GM12878 (cell line): ENCODE measurements at regions not wholly inside any gene's neighbourhood (a gene's known extent, or its start where the extent isn't known, plus 50 kb on each side); places are given as distances from the start of the nearest gene placed in this dataset.

Experiments used
- ATAC-seq: fragments of 200-7000 bp; cut with Tn5 transposase; 3 replicates; pipeline ENCODE4 v1.9.1; 2020; ENCODE audit warnings: mild to moderate bottlenecking, moderate library complexity
- BruUV-seq: library from RNA; stranded (reverse); fragments of 400-500 nt; replicated peaks from 2 replicates; lab custom pipeline; 2021; lab: Mats Ljungman, UMichigan
- CTCF ChIA-PET: fragments of 300-600 bp; sonication (Branson Sonifier 250); formaldehyde crosslinking; extraction: SDS; loops from one replicate; lab custom pipeline; 2021; ENCODE audit warnings: inconsistent platforms; lab: Yijun Ruan, JAX
- POLR2A ChIA-PET: fragments of 350-600 bp; formaldehyde crosslinking; extraction: SDS; loops from one replicate; lab custom pipeline; 2021; ENCODE audit warnings: inconsistent platforms; lab: Charles Lee
- RAD21 ChIA-PET: fragments of 300-600 bp; sonication (Branson Sonifier 250); formaldehyde crosslinking; loops from one replicate; lab custom pipeline; 2023; ENCODE audit warnings: antibody characterized with exemption; ENCODE audit not compliant: unreplicated experiment; lab: Charles Lee
- SMC1A ChIA-PET: fragments of 300-600 bp; sonication (Branson Sonifier 250); formaldehyde crosslinking; loops from one replicate; lab custom pipeline; 2023; ENCODE audit not compliant: unreplicated experiment, uncharacterized antibody; lab: Charles Lee
- DNase-seq: peaks from one replicate; pipeline ENCODE4 v3.0.0-alpha.2; 2011; ENCODE audit warnings: low read depth, low spot score
- FAIRE-seq: peaks from 3 replicates; lab custom pipeline; 2011; peaks lifted over from hg19 to GRCh38; lab: Jason Lieb, UNC
- H2AFZ ChIP-seq: 2 replicates; pipeline ENCODE4 v1.6.0; 2011; ENCODE audit warnings: low read depth, low read length, control low read depth; ENCODE audit not compliant: control insufficient read depth
- H3K27ac ChIP-seq: 2 replicates; pipeline ENCODE4 v1.5.1; 2011; ENCODE audit warnings: control low read depth; ENCODE audit not compliant: control insufficient read depth, insufficient read depth
- H3K27me3 ChIP-seq, 2 experiments: replicated peaks in 1 of 2; 2 replicates each; pipeline versions ENCODE4 v1.6.0 to v1.6.1; 2011; ENCODE audit warnings: low read length in 1 of 2; ENCODE audit not compliant: control insufficient read depth in 2 of 2, insufficient read depth in 2 of 2
- H3K36me3 ChIP-seq, 2 experiments: 2 replicates each; pipeline ENCODE4 v1.5.1; 2011; ENCODE audit warnings: low read length in 1 of 2; ENCODE audit not compliant: control insufficient read depth in 2 of 2, insufficient read depth in 2 of 2
- H3K4me1 ChIP-seq: 2 replicates; pipeline ENCODE4 v1.6.1; 2011; ENCODE audit warnings: mild to moderate bottlenecking, low read length, moderate library complexity, mixed read lengths; ENCODE audit not compliant: control insufficient read depth, insufficient read depth
- H3K4me2 ChIP-seq: 2 replicates; pipeline ENCODE4 v1.6.0; 2011; ENCODE audit warnings: control low read depth; ENCODE audit not compliant: control insufficient read depth, insufficient read depth
- H3K4me3 ChIP-seq: fragments of 200-600 bp; sonication (generic); 2 replicates; pipeline ENCODE4 v1.5.1; 2016
- H3K79me2 ChIP-seq: 2 replicates; pipeline ENCODE4 v1.6.0; 2011; ENCODE audit warnings: low read length; ENCODE audit not compliant: control insufficient read depth, insufficient read depth
- H3K9ac ChIP-seq: 2 replicates; pipeline ENCODE4 v1.8.0; 2011; ENCODE audit warnings: low read length, control low read depth, mixed read lengths; ENCODE audit not compliant: control insufficient read depth, insufficient read depth
- H3K9me3 ChIP-seq: replicated peaks from 3 replicates; pipeline ENCODE4 v1.5.1; 2011; ENCODE audit warnings: mild to moderate bottlenecking, low read length; ENCODE audit not compliant: control insufficient read depth, insufficient read depth
- H4K20me1 ChIP-seq: 2 replicates; pipeline ENCODE4 v1.6.0; 2011; ENCODE audit not compliant: control insufficient read depth, insufficient read depth
- BCL11A ChIP-seq: IDR thresholded peaks from 2 replicates; pipeline ENCODE4 v1.6.1; 2011; ENCODE audit warnings: low read depth, low read length
- CREB1 ChIP-seq: IDR thresholded peaks from 2 replicates; pipeline ENCODE4 v1.6.1; 2012; ENCODE audit warnings: low read depth, mild to moderate bottlenecking, inconsistent platforms
- CREM ChIP-seq: IDR thresholded peaks from 2 replicates; pipeline ENCODE4 v1.6.1; 2014; ENCODE audit warnings: antibody characterized with exemption, low read depth
- EED ChIP-seq: sonication (generic); IDR thresholded peaks from 2 replicates; pipeline ENCODE4 v1.6.1; 2016; ENCODE audit warnings: antibody characterized with exemption, low read depth
- EZH2 ChIP-seq: IDR thresholded peaks from 2 replicates; pipeline ENCODE4 v1.6.1; 2012; ENCODE audit warnings: low read depth, mild to moderate bottlenecking, control low read depth, inconsistent platforms, low read length, borderline replicate concordance; ENCODE audit not compliant: control insufficient read depth
- IKZF2 ChIP-seq, 2 experiments: fragments of 450-650 bp; IDR thresholded peaks; 2 replicates each; pipeline ENCODE4 v1.6.1; 2017; ENCODE audit warnings: mild to moderate bottlenecking in 2 of 2, moderate library complexity in 2 of 2
- JUND ChIP-seq: IDR thresholded peaks from 2 replicates; pipeline ENCODE4 v1.6.1; 2012; ENCODE audit warnings: low read depth, mild to moderate bottlenecking, low read length, improper control_type of control experiment, moderate library complexity
- NR2C2 ChIP-seq: IDR thresholded peaks from 2 replicates; pipeline ENCODE4 v1.6.1; 2011; ENCODE audit warnings: borderline replicate concordance, low read depth; ENCODE audit not compliant: control insufficient read depth, insufficient read length
- PAX8 ChIP-seq: fragments of 450-650 bp; IDR thresholded peaks from 2 replicates; pipeline ENCODE4 v1.6.1; 2017; ENCODE audit warnings: mild to moderate bottlenecking, moderate library complexity
- PML ChIP-seq: IDR thresholded peaks from 2 replicates; pipeline ENCODE4 v1.6.1; 2012; ENCODE audit warnings: low read length, inconsistent platforms
- RELA ChIP-seq: fragments of 450-650 bp; IDR thresholded peaks from 2 replicates; pipeline ENCODE4 v1.8.0; 2014; ENCODE audit warnings: borderline replicate concordance; ENCODE audit not compliant: partially characterized antibody
- RELB ChIP-seq: fragments of 450-650 bp; IDR thresholded peaks from 2 replicates; pipeline ENCODE4 v1.6.1; 2017; ENCODE audit warnings: low read depth, mild to moderate bottlenecking, moderate library complexity
- SKIL ChIP-seq: fragments of 450-650 bp; IDR thresholded peaks from 2 replicates; pipeline ENCODE4 v1.6.1; 2017; ENCODE audit warnings: mild to moderate bottlenecking, low read depth, inconsistent platforms; ENCODE audit not compliant: poor library complexity, severe bottlenecking
- SMAD5 ChIP-seq: IDR thresholded peaks from 2 replicates; pipeline ENCODE4 v1.6.1; 2016; ENCODE audit warnings: antibody characterized with exemption, low read depth
- STAT3 ChIP-seq: IDR thresholded peaks from 2 replicates; pipeline ENCODE4 v1.6.1; 2011; ENCODE audit warnings: low read depth, low read length, improper control_type of control experiment
- TARDBP ChIP-seq: IDR thresholded peaks from 2 replicates; pipeline ENCODE4 v1.6.1; 2016; ENCODE audit warnings: borderline replicate concordance
- WGBS: methylation state at CpG from one replicate; pipeline ENCODE4 v1.1.6; 2016; ENCODE audit warnings: low lambda C conversion rate; ENCODE audit not compliant: insufficient replicate concordance, insufficient coverage; ENCODE audit errors: missing lambda C conversion rate; 5-methylcytosine and 5-hydroxymethylcytosine counted together
- in situ Hi-C: fragments of 300-500 bp; cut with MboI; formaldehyde crosslinking; loops from 9 replicates; pipeline ENCODE4 v1.14.3; 2018; ENCODE audit warnings: mixed read lengths
- intact Hi-C: fragments of 100-400 bp; cut with micrococcal nuclease; formaldehyde crosslinking; loops from one replicate; pipeline ENCODE4 v1.14.2; 2022; ENCODE audit not compliant: unreplicated experiment
- TF ChIP-seq, protein P1 (sequence below): IDR thresholded peaks from 2 replicates; pipeline ENCODE4 v1.6.1; 2012; ENCODE audit warnings: improper control_type of control experiment, low read depth, low read length; ENCODE audit not compliant: insufficient replicate concordance

DNA sequence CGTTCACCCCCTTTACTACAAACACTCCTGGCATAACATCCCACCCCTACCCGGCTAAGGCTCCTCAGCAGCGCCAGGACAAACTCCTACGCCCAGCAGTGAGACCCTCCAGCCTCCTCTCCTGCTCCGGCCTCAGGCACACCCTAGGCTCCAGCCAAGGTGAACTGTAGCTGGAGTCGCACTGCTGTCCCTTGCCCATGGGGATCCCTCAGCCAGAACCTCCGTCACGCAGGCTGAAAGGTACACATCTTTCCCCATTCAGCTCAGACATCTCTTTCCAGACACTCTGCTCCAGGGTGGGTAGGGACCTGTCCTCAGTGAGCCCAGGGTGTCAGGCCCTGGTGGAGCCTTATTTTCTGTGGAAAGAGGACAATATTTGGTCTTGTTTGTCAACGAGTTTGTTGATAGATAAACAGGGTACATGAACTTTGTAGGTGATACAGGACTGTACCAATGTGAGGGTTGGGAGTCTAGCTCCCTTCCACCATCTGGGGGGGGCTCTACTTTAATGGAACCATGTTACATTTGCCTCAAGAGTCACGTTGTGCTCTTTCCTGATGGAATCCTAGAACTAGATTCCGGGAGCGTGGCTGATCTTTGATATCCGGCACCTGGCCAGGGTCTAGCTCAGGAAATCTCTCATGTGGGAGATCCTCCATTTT is 56.5 kb upstream of the SSBP3 start:
- POLR2A ChIA-PET: no interaction called here
- no peaks in the 10 kb centered on the region for H3K9me3 ChIP-seq
- BruUV-seq: no TSS peak
- H3K27ac ChIP-seq: no peak overlapping the region
- no peaks in the 10 kb centered on the region for H4K20me1 ChIP-seq
- no peak for DNase-seq
- in situ Hi-C loops: no loop called here
- H3K27me3 ChIP-seq: no peaks in the 10 kb centered on the region
- H3K9ac ChIP-seq: no peak overlapping the region
- H2AFZ ChIP-seq: no peak overlapping the region
- RAD21 ChIA-PET: interaction anchor here (0.7 kb wide), 1 partner anchor 56 kb away, joined by 4 read pairs; no protein-coding TSS in a partner anchor
- H3K79me2 ChIP-seq: no peaks in the 10 kb centered on the region
- peaks cover 10% of the 10 kb centered on the region for H3K4me1 ChIP-seq
- 66% methylated on average over 13 of the region's 13 CpGs for WGBS
- no peaks in the 10 kb centered on the region for H3K36me3 ChIP-seq
- H3K4me3 ChIP-seq: no peak overlapping the region
- intact Hi-C loops: no loop called here
- no peak for FAIRE-seq
- H3K4me2 ChIP-seq: no peak overlapping the region
- CTCF ChIA-PET: interaction anchor here (0.9 kb wide), 1 partner anchor 25 kb away, joined by 3 read pairs; no protein-coding TSS in a partner anchor
- SMC1A ChIA-PET: interaction anchor here (0.7 to 1.4 kb wide), 2 partner anchors 27 to 91 kb away, joined by 3 read pairs; no protein-coding TSS in a partner anchor
- no peak for ATAC-seq
- TF ChIP-seq NR2C2 (no peak), EED (no peak), IKZF2 (IDR thresholded peaks at IDR 0.05) (no peak), PML (no peak), BCL11A (no peak), JUND (no peak), RELB (no peak), SMAD5 (no peak), PAX8 (no peak), TARDBP (no peak), CREB1 (no peak), CREM (no peak), RELA (no peak), SKIL (no peak), EZH2 (no peak), STAT3 (no peak)
- TF ChIP-seq, protein P1, sequence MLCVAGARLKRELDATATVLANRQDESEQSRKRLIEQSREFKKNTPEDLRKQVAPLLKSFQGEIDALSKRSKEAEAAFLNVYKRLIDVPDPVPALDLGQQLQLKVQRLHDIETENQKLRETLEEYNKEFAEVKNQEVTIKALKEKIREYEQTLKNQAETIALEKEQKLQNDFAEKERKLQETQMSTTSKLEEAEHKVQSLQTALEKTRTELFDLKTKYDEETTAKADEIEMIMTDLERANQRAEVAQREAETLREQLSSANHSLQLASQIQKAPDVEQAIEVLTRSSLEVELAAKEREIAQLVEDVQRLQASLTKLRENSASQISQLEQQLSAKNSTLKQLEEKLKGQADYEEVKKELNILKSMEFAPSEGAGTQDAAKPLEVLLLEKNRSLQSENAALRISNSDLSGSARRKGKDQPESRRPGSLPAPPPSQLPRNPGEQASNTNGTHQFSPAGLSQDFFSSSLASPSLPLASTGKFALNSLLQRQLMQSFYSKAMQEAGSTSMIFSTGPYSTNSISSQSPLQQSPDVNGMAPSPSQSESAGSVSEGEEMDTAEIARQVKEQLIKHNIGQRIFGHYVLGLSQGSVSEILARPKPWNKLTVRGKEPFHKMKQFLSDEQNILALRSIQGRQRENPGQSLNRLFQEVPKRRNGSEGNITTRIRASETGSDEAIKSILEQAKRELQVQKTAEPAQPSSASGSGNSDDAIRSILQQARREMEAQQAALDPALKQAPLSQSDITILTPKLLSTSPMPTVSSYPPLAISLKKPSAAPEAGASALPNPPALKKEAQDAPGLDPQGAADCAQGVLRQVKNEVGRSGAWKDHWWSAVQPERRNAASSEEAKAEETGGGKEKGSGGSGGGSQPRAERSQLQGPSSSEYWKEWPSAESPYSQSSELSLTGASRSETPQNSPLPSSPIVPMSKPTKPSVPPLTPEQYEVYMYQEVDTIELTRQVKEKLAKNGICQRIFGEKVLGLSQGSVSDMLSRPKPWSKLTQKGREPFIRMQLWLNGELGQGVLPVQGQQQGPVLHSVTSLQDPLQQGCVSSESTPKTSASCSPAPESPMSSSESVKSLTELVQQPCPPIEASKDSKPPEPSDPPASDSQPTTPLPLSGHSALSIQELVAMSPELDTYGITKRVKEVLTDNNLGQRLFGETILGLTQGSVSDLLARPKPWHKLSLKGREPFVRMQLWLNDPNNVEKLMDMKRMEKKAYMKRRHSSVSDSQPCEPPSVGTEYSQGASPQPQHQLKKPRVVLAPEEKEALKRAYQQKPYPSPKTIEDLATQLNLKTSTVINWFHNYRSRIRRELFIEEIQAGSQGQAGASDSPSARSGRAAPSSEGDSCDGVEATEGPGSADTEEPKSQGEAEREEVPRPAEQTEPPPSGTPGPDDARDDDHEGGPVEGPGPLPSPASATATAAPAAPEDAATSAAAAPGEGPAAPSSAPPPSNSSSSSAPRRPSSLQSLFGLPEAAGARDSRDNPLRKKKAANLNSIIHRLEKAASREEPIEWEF: no peak
